ENCODE measurements at regions not wholly inside any gene's neighbourhood (a gene's known extent, or its start where the extent isn't known, plus 50 kb on each side); places are given as distances from the start of the nearest gene placed in this dataset.

GRCh38 chr3:72065872-72066641, 281.1 kb upstream of the PROK2 start:
- CTCF ChIA-PET, result no interaction called here

More at GRCh38 chr3:72065872-72066641, 281.1 kb upstream of the PROK2 start:
- H2AFZ ChIP-seq (ENCODE audit: low read depth), result no peak overlapping the region
- no peaks in the 10 kb centered on the region for H3K9me3 ChIP-seq
- TF ChIP-seq TCF12 (IDR thresholded peaks at IDR 0.05) (no peak), MEF2A (IDR thresholded peaks at IDR 0.05; ENCODE audit: borderline replicate concordance, low read depth) (no peak), FOSL2 (IDR thresholded peaks at IDR 0.05; ENCODE audit: borderline replicate concordance, low read depth) (no peak), RXRA (IDR thresholded peaks at IDR 0.05; ENCODE audit: borderline replicate concordance, low read depth) (no peak), MXI1 (IDR thresholded peaks at IDR 0.05; ENCODE audit: low read depth, low read length) (no peak), TEAD4 (IDR thresholded peaks at IDR 0.05; ENCODE audit: borderline replicate concordance, insufficient read depth) (no peak), CHD2 (IDR thresholded peaks at IDR 0.05; ENCODE audit: low read length, partially characterized antibody) (no peak), GATA2 (CRISPR knock-in tag; IDR thresholded peaks at IDR 0.05) (no peak), TAF1 (IDR thresholded peaks at IDR 0.05; ENCODE audit: borderline replicate concordance, low read depth, low read length) (no peak), SMC3 (IDR thresholded peaks at IDR 0.05; ENCODE audit: low read depth, low read length) (no peak), CTCF (IDR thresholded peaks at IDR 0.05) (no peak), EZH2phosphoT487 (IDR thresholded peaks at IDR 0.05; ENCODE audit: borderline replicate concordance, low read depth) (no peak), FOXJ3 (CRISPR knock-in tag; IDR thresholded peaks at IDR 0.05) (no peak), YY1 (IDR thresholded peaks at IDR 0.05; ENCODE audit: low read depth) (no peak), POLR2AphosphoS5 (IDR thresholded peaks at IDR 0.05; ENCODE audit: low read depth, low read length) (no peak), JUND (IDR thresholded peaks at IDR 0.05) (no peak), USF1 (IDR thresholded peaks at IDR 0.05; ENCODE audit: borderline replicate concordance, low read depth) (no peak), NFIC (IDR thresholded peaks at IDR 0.05; ENCODE audit: borderline replicate concordance) (no peak)
- TF ChIP-seq, protein P1, sequence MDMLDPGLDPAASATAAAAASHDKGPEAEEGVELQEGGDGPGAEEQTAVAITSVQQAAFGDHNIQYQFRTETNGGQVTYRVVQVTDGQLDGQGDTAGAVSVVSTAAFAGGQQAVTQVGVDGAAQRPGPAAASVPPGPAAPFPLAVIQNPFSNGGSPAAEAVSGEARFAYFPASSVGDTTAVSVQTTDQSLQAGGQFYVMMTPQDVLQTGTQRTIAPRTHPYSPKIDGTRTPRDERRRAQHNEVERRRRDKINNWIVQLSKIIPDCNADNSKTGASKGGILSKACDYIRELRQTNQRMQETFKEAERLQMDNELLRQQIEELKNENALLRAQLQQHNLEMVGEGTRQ (IDR thresholded peaks at IDR 0.05; ENCODE audit: borderline replicate concordance, low read depth, low read length), result no peak
- TF ChIP-seq, protein P2, sequence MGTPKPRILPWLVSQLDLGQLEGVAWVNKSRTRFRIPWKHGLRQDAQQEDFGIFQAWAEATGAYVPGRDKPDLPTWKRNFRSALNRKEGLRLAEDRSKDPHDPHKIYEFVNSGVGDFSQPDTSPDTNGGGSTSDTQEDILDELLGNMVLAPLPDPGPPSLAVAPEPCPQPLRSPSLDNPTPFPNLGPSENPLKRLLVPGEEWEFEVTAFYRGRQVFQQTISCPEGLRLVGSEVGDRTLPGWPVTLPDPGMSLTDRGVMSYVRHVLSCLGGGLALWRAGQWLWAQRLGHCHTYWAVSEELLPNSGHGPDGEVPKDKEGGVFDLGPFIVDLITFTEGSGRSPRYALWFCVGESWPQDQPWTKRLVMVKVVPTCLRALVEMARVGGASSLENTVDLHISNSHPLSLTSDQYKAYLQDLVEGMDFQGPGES (IDR thresholded peaks at IDR 0.05; ENCODE audit: low read depth, low read length), result no peak
- H4K20me1 ChIP-seq (ENCODE audit: insufficient read depth), result no peaks in the 10 kb centered on the region
- no peaks in the 10 kb centered on the region for H3K27me3 ChIP-seq (ENCODE audit: insufficient read depth)
- H3K36me3 ChIP-seq (replicated peaks in 1 of 2; ENCODE audit: control insufficient read depth in 1 of 2, insufficient read depth in 2 of 2, low read length in 1 of 2), result no peaks in the 10 kb centered on the region
- H3K27ac ChIP-seq (ENCODE audit: low read depth in 2 of 2, low read length in 1 of 2), result no peak overlapping the region
- 14% methylated on average over 5 of the region's 5 CpGs for WGBS (ENCODE audit: low lambda C conversion rate)
- POLR2A ChIA-PET, result no interaction called here
- H3K4me1 ChIP-seq (ENCODE audit: control insufficient read depth in 1 of 2, insufficient read depth in 2 of 2, low read depth in 1 of 2, low read length in 1 of 2), result no peaks in the 10 kb centered on the region
- no peak overlapping the region for H3K4me2 ChIP-seq
- no peak overlapping the region for H3K4me3 ChIP-seq (ENCODE audit: low read depth in 2 of 2, low read length in 1 of 2)
- H3F3A ChIP-seq (replicated peaks; ENCODE audit: insufficient read depth), result no peaks in the 10 kb centered on the region
- no peaks in the 10 kb centered on the region for H3K79me2 ChIP-seq (ENCODE audit: insufficient read depth)
- no peaks in the 10 kb centered on the region for H3K9me2 ChIP-seq
- no peak for DNase-seq
- no peak overlapping the region for H3K9ac ChIP-seq
